HG02610 (cell line): ENCODE measurements at regions not wholly inside any gene's neighbourhood (a gene's known extent, or its start where the extent isn't known, plus 50 kb on each side); places are given as distances from the start of the nearest gene placed in this dataset.

ENCODE experiments used
- ATAC-seq: cut with Tn5 transposase; IDR thresholded peaks from one replicate; pipeline ENCODE4 v1.9.1; 2021; ENCODE audit warnings: mild to moderate bottlenecking, moderate library complexity; ENCODE audit not compliant: unreplicated experiment

DNA sequence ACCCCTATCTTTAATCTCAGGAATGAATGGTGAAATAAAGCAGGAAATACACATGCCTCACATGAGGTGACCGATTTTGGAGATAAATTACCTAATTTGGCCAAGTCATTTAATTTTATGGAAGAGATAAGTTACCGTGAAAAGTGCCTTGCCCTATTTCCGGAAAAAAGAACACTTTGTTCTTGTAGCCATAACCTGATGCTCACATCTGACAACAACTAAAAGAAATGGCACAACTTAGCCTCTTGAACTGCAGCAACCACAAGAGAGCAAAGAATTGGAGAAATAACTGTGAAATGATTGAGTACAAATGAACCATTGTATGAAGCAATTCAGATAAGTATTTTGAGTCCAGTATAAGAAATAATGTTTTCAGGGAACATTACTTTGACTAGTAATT is 628.1 kb upstream of the TYRP1 start:
- ATAC-seq, result no peak

DNA sequence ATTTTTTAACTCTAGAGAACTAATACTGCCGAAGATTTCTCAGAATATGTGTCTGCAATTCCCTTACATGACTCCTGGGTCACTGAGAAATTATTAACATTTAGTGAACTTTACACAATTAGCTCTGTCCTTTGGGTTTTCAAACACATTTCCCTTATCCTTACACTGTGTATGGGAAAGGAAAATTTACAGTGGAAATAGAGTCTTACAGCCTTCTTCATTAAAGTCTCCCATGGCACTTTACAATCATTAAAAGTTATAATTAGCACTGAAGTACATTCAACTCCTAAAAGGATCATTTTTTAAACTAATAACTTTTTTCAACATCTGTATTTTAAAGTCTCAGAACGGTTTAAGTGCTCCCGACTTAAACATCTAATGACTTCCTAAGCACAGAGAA is 627.5 kb upstream of the TYRP1 start:
- ATAC-seq, result no peak

- ATAC-seq, result no peak
Measured at GRCh38 chr9:12066455-12067035, 626.6 kb upstream of the TYRP1 start.

- no peak for ATAC-seq
Measured at GRCh38 chr9:12069366-12069765, 623.8 kb upstream of the TYRP1 start.

- no peak for ATAC-seq
Measured at GRCh38 chr9:12085399-12085798, 607.8 kb upstream of the TYRP1 start.

GRCh38 chr9:12091865-12092527 is 601.2 kb upstream of the TYRP1 start:
- ATAC-seq, result no peak

GRCh38 chr9:12094046-12094445 is 599.1 kb upstream of the TYRP1 start:
- no peak for ATAC-seq

GRCh38 chr9:12095931-12096330 is 597.3 kb upstream of the TYRP1 start:
- ATAC-seq, result no peak

- ATAC-seq, result no peak
Measured at GRCh38 chr9:12133416-12133815, 559.8 kb upstream of the TYRP1 start.

GRCh38 chr9:12141422-12141821 is 551.8 kb upstream of the TYRP1 start:
- ATAC-seq, result no peak

GRCh38 chr9:12155401-12156134 is 537.6 kb upstream of the TYRP1 start:
- no peak for ATAC-seq

GRCh38 chr9:12162181-12162815 is 530.9 kb upstream of the TYRP1 start:
- no peak for ATAC-seq

DNA sequence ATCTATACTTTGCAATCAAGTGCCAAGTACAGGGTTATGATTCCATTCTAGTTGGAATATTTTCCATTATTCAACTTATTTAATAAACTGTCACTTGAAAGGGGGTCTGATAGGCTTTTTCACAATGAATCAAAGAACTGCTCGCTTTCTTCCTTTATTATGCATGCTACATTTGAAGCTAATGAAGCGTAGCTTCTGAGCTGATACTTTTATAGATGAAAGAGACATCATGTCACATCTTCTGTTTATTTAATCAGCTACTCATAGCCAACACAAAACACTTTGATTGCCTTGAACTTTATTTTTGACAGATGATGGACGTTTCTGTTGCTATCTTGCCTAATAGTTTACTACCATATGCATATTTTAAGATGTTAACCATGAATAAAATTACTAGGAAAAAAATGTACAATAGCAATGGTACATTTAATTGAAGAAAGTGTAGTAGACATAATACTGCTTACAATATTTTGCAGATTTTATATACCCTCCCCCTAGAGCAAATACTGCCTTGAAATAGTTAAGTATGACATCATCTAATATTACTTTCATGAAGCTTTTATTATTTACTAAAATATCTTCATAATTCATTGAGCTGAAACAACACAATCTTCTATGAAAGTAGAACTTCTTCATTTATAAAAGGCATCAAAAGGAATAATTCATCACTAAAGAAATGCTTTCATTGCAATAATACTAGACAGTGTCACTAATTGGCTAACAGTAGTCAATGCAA is 529.3 kb upstream of the TYRP1 start:
- ATAC-seq, result no peak

- no peak for ATAC-seq
Measured at GRCh38 chr9:12166518-12166917, 526.7 kb upstream of the TYRP1 start.

DNA sequence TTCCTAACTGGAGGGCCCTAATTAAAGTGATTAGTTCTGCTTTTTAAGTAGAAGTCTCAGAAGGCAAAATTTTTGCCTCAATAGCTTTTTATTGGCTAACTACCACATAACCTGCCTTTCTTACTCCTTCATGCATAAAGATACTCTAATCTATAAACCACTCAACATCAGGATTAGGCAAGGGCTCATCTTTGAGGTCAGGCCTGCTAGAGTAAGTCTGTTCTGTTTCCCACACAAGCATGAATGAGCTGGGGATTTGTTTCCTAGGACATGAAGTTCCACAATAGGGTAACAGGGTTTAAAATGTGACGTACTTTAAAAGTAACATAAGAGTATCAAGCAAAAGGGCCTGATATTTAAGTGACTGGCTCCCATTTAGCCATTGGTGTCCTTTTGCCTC is 522.7 kb upstream of the TYRP1 start:
- no peak for ATAC-seq

- ATAC-seq, result no peak
Measured at GRCh38 chr9:12178634-12179033, 514.6 kb upstream of the TYRP1 start.

- no peak for ATAC-seq
Measured at GRCh38 chr9:12182806-12183205, 510.4 kb upstream of the TYRP1 start.

- ATAC-seq, result no peak
Measured at GRCh38 chr9:12183321-12183720, 509.9 kb upstream of the TYRP1 start.

- ATAC-seq, result no peak
Measured at GRCh38 chr9:12185856-12186255, 507.3 kb upstream of the TYRP1 start.

DNA sequence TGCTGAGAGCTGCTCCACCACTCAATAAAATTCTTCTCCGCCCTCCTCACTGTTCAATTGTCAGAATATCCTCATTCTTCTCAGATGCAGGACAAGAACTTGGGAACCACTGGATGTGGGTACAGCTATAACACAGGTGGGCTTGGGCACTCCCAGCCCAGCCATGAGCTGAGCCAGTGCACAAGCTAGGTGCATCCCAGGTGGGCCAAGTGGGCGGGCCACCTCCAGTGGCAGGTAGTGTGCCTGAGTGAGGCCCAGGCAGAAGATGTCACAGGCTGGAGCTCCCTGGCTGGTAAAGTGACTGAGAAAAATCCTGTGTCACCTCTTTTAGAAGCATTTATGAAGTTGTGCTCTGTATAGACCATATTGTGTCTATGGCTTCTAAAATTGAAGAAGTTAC is 501.6 kb upstream of the TYRP1 start:
- ATAC-seq, result no peak

DNA sequence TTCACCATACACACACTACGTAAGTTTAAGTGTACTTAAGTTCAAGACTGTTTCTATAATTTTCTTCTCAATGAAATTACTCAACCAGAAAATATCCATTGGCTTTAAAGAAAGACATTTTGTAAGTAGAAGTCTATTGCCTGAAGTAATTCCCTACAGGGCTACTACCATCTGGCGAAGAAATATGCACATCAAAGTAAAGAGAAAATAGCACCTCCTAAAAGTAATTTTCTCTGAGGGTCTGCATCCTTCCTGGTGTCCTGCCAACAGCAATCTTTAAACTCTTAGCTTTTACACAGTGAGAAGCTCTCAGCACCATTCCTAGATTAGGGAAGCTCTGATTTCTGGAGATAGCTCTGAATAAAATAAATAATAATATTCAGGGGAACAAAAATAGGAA is 498.5 kb upstream of the TYRP1 start:
- no peak for ATAC-seq
